Hepatic stellate cell (primary cell): ENCODE measurements at regions not wholly inside any gene's neighbourhood (a gene's known extent, or its start where the extent isn't known, plus 50 kb on each side); places are given as distances from the start of the nearest gene placed in this dataset.

Experiments
- DNase-seq: peaks from one replicate; pipeline ENCODE4 v3.0.0; 2011; ENCODE audit warnings: low spot score

GRCh38 chr13:34040863-34041262 is 222.9 kb downstream of the RFC3 start:
- no peak for DNase-seq

GRCh38 chr13:34044041-34044440 is 226.1 kb downstream of the RFC3 start:
- no peak for DNase-seq

- DNase-seq: peak; percentile 6
Observed at GRCh38 chr13:34044660-34045080, 226.7 kb downstream of the RFC3 start.

- DNase-seq: no peak
Observed at GRCh38 chr13:34046457-34046856, 228.5 kb downstream of the RFC3 start.

GRCh38 chr13:34048652-34049051 is 230.7 kb downstream of the RFC3 start:
- DNase-seq: no peak

- DNase-seq: no peak
Observed at GRCh38 chr13:34056733-34057258, 238.8 kb downstream of the RFC3 start.

- DNase-seq: no peak
Observed at GRCh38 chr13:34064456-34065205, 246.7 kb downstream of the RFC3 start.

GRCh38 chr13:34065928-34066327 is 248.0 kb downstream of the RFC3 start:
- DNase-seq: no peak

- no peak for DNase-seq
Observed at GRCh38 chr13:34066344-34066743, 248.4 kb downstream of the RFC3 start.

GRCh38 chr13:34070006-34070405 is 252.1 kb downstream of the RFC3 start:
- no peak for DNase-seq

GRCh38 chr13:34070544-34071303 is 252.8 kb downstream of the RFC3 start:
- DNase-seq: no peak

- DNase-seq: no peak
Observed at GRCh38 chr13:34076319-34076718, 258.4 kb downstream of the RFC3 start.

- peak; percentile 12 for DNase-seq
Observed at GRCh38 chr13:34076943-34077703, 259.2 kb downstream of the RFC3 start.

GRCh38 chr13:34078334-34078999 is 260.5 kb downstream of the RFC3 start:
- DNase-seq: no peak

- no peak for DNase-seq
Observed at GRCh38 chr13:34085204-34085603, 267.3 kb downstream of the RFC3 start.

- DNase-seq: no peak
Observed at GRCh38 chr13:34086281-34086680, 268.3 kb downstream of the RFC3 start.

- no peak for DNase-seq
Observed at GRCh38 chr13:34087791-34088190, 269.8 kb downstream of the RFC3 start.

- DNase-seq: no peak
Observed at GRCh38 chr13:34103854-34104253, 285.9 kb downstream of the RFC3 start.

- no peak for DNase-seq
Observed at GRCh38 chr13:34104853-34105252, 286.9 kb downstream of the RFC3 start.

GRCh38 chr13:34107806-34108205 is 289.9 kb downstream of the RFC3 start:
- DNase-seq: no peak

GRCh38 chr13:34108410-34108809 is 290.5 kb downstream of the RFC3 start:
- DNase-seq: no peak

GRCh38 chr13:34114581-34114980 is 296.6 kb downstream of the RFC3 start:
- DNase-seq: no peak
